Trophoblast cell (in vitro differentiated cells and primary cell): ENCODE measurements at regions not wholly inside any gene's neighbourhood (a gene's known extent, or its start where the extent isn't known, plus 50 kb on each side); places are given as distances from the start of the nearest gene placed in this dataset.

ENCODE experiments used
- DNase-seq, 2 donors: peaks; one replicate each; pipeline ENCODE4 v3.0.0-alpha.2; 2016
- H2AFZ ChIP-seq: 2 replicates; pipeline ENCODE4 v1.6.1; 2013; ENCODE audit warnings: low read length, moderate library complexity, mild to moderate bottlenecking; ENCODE audit not compliant: insufficient read depth, poor library complexity
- H2AK5ac ChIP-seq: 2 replicates; pipeline ENCODE4 v1.6.1; 2013; ENCODE audit warnings: mild to moderate bottlenecking, low read length
- H2BK120ac ChIP-seq: 2 replicates; pipeline ENCODE4 v1.6.1; 2013; ENCODE audit warnings: low read length, mild to moderate bottlenecking, moderate library complexity; ENCODE audit not compliant: insufficient read depth, poor library complexity
- H2BK12ac ChIP-seq: 2 replicates; pipeline ENCODE4 v1.6.1; 2013; ENCODE audit warnings: mild to moderate bottlenecking, low read length, moderate library complexity
- H2BK5ac ChIP-seq: 2 replicates; pipeline ENCODE4 v1.6.1; 2013; ENCODE audit warnings: low read length, low read depth, moderate library complexity, mild to moderate bottlenecking; ENCODE audit not compliant: poor library complexity
- H3K14ac ChIP-seq: 2 replicates; pipeline ENCODE4 v1.6.1; 2013; ENCODE audit warnings: mild to moderate bottlenecking, low read length
- H3K18ac ChIP-seq: 2 replicates; pipeline ENCODE4 v1.6.1; 2013; ENCODE audit warnings: mild to moderate bottlenecking, low read length
- H3K23ac ChIP-seq: 2 replicates; pipeline ENCODE4 v1.6.1; 2013; ENCODE audit warnings: low read length
- H3K27ac ChIP-seq: 2 replicates; pipeline ENCODE4 v1.5.1; 2013; ENCODE audit warnings: low read depth, mild to moderate bottlenecking, inconsistent platforms, low read length, moderate library complexity
- H3K27me3 ChIP-seq: 2 replicates; pipeline ENCODE4 v1.6.1; 2013; ENCODE audit warnings: inconsistent platforms, mild to moderate bottlenecking, low read length, moderate library complexity; ENCODE audit not compliant: insufficient read depth
- H3K36me3 ChIP-seq, 2 experiments: 1 replicate in 1 of 2; 2 replicates in 1 of 2; pipeline ENCODE4 v1.6.1; 2013; ENCODE audit warnings: low read length in 2 of 2, mild to moderate bottlenecking in 2 of 2, moderate library complexity in 1 of 2; ENCODE audit not compliant: insufficient read depth in 2 of 2, control insufficient read depth in 1 of 2
- H3K4ac ChIP-seq: 2 replicates; pipeline ENCODE4 v1.6.1; 2013; ENCODE audit warnings: low read depth, mild to moderate bottlenecking, low read length, moderate library complexity
- H3K4me1 ChIP-seq, 2 experiments: 1 replicate in 1 of 2; 2 replicates in 1 of 2; pipeline ENCODE4 v1.6.1; 2013; ENCODE audit warnings: low read length in 2 of 2, mild to moderate bottlenecking in 2 of 2, moderate library complexity in 1 of 2; ENCODE audit not compliant: insufficient read depth in 2 of 2, control insufficient read depth in 1 of 2
- H3K4me2 ChIP-seq: 2 replicates; pipeline ENCODE4 v1.6.1; 2013; ENCODE audit warnings: inconsistent platforms, mild to moderate bottlenecking, low read length, moderate library complexity
- H3K4me3 ChIP-seq: 2 replicates; pipeline ENCODE4 v1.5.1; 2013; ENCODE audit warnings: mild to moderate bottlenecking, low read depth, low read length, inconsistent platforms
- H3K79me1 ChIP-seq: one replicate; pipeline ENCODE4 v1.6.1; 2013; ENCODE audit warnings: low read length
- H3K79me2 ChIP-seq: 2 replicates; pipeline ENCODE4 v1.6.1; 2013; ENCODE audit warnings: low read length, mild to moderate bottlenecking; ENCODE audit not compliant: control insufficient read depth, insufficient read depth, poor library complexity
- H3K9ac ChIP-seq: 2 replicates; pipeline ENCODE4 v1.6.1; 2013; ENCODE audit warnings: mild to moderate bottlenecking, low read length
- H3K9me3 ChIP-seq: 2 replicates; pipeline ENCODE4 v1.6.1; 2013; ENCODE audit warnings: low read depth, mild to moderate bottlenecking, control low read depth, inconsistent platforms, low read length; ENCODE audit not compliant: insufficient read depth
- H4K12ac ChIP-seq: 2 replicates; pipeline ENCODE4 v1.6.1; 2013; ENCODE audit warnings: low read depth, mild to moderate bottlenecking, low read length, moderate library complexity
- H4K8ac ChIP-seq: 2 replicates; pipeline ENCODE4 v1.6.1; 2013; ENCODE audit warnings: low read depth, mild to moderate bottlenecking, low read length, moderate library complexity
- H4K91ac ChIP-seq: one replicate; pipeline ENCODE4 v1.6.1; 2013; ENCODE audit warnings: low read depth, mild to moderate bottlenecking, low read length, moderate library complexity
- WGBS: extraction: QIAGEN DNeasy Blood & Tissue Kit; methylation state at CpG from one replicate; pipeline ENCODE4 v1.1.7; 2013; ENCODE audit warnings: missing lambda C conversion rate; ENCODE audit not compliant: insufficient read length, insufficient coverage; ENCODE audit errors: extremely low coverage; 5-methylcytosine and 5-hydroxymethylcytosine counted together

DNA sequence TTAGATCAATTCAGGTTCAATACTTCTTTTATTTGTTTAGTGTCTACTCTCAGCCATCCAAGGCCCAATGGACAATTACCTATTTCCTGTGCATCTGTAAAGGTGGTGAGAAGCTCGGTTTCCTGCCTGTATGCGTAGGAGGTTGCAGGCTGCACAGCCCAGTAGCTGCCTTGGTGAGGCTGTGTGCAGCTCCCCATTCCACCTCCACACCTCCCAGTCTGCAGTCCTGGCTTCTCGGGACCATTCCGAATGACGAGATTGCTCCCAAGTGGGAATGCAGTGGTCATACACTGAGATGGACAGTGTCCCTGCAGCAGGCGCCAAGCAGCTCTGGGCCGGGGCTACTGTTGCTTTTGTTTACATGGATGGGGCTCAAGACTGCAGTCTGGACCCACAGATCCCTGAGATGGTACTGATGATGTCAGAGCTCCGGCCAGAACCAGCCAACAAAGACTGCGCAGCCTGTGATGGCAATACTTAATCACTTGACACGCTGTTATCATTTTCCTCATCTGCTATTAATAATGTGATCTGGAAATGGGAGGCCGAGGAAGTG is 206.1 kb upstream of the IRX1 start:
- Histone ChIP-seq H3K9ac (no peak overlapping the region), H3K14ac (no peak overlapping the region), H3K23ac (no peak overlapping the region), H3K18ac (no peak overlapping the region), H3K27ac (no peak overlapping the region), H3K79me1 (no peaks in the 10 kb centered on the region), H3K9me3 (no peaks in the 10 kb centered on the region), H3K4me3 (no peak overlapping the region), H3K4me1 (no peaks in the 10 kb centered on the region), H3K79me2 (no peaks in the 10 kb centered on the region), H4K91ac (no peak overlapping the region), H2BK120ac (no peak overlapping the region), H4K12ac (no peak overlapping the region), H3K4me2 (no peak overlapping the region), H4K8ac (no peak overlapping the region), H3K27me3 (no peaks in the 10 kb centered on the region), H2AFZ (no peak overlapping the region), H2AK5ac (no peak overlapping the region), H3K4ac (no peak overlapping the region), H3K36me3 (no peaks in the 10 kb centered on the region), H2BK5ac (no peak overlapping the region), H2BK12ac (no peak overlapping the region)
- DNase-seq = no peak
- no CpG with 5 or more reads among the region's 11 CpGs for WGBS

DNA sequence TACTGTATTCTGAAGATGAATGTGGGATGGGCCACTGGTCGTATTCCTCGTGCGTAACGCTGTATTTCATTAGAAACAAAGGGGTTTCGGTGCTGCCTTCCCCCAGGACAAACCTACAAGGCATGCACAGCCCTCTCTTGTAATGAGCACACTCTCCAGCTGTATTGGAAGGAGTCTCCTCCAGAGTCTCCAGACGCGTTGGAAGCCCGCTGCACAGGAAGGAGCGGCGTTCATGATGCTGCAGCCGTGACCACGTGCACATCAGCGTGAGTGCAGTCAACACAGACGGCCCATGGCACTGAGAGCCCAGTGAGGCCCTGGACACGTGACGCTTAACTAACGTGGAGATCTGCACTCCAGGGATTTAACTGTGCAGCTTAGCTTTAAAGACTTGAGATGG is 209.0 kb upstream of the IRX1 start:
- no peak overlapping the region for H3K4me2 ChIP-seq
- H3K36me3 ChIP-seq = no peaks in the 10 kb centered on the region
- no peak overlapping the region for H3K27ac ChIP-seq
- DNase-seq = no peak
- H2AFZ ChIP-seq = no peak overlapping the region
- H3K79me1 ChIP-seq = no peaks in the 10 kb centered on the region
- H2BK5ac ChIP-seq = no peak overlapping the region
- no peak overlapping the region for H2AK5ac ChIP-seq
- no peak overlapping the region for H4K12ac ChIP-seq
- H3K4me1 ChIP-seq = no peaks in the 10 kb centered on the region
- H3K9me3 ChIP-seq = peaks cover 2% of the 10 kb centered on the region
- WGBS = no CpG with 5 or more reads among the region's 17 CpGs
- no peak overlapping the region for H4K8ac ChIP-seq
- no peaks in the 10 kb centered on the region for H3K79me2 ChIP-seq
- no peak overlapping the region for H2BK120ac ChIP-seq
- H3K27me3 ChIP-seq = no peaks in the 10 kb centered on the region
- no peak overlapping the region for H3K4ac ChIP-seq
- H3K14ac ChIP-seq = no peak overlapping the region
- no peak overlapping the region for H3K23ac ChIP-seq
- H2BK12ac ChIP-seq = no peak overlapping the region
- no peak overlapping the region for H4K91ac ChIP-seq
- H3K18ac ChIP-seq = no peak overlapping the region
- H3K4me3 ChIP-seq = no peak overlapping the region
- no peak overlapping the region for H3K9ac ChIP-seq

DNA sequence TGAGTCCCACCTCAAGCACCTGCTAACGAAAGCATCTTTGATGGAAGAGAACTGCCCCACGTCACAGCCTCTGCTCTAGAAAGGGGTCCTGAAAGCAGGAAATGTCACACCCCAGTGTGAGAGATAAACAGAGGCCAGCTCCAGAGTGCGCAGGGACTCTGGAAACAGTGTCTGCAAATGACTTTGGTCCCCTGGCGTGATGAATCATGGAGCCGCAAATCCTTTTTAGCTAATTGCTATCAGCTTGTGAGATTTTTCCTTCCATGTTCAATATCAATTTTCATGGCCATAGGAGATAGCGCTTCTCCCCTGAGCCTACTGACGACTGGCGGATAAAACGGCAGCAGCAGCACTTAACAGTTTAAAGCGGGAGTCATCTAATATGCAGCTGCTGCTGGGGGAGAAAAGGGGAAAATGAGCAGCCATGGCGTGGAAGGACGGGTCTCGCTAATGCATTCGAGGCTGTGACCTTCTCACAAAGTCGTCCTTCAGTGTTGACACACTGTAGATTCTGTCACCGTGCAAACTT is 209.6 kb upstream of the IRX1 start:
- H3K4ac ChIP-seq = no peak overlapping the region
- H3K4me2 ChIP-seq = no peak overlapping the region
- no peak overlapping the region for H4K91ac ChIP-seq
- H2BK5ac ChIP-seq = no peak overlapping the region
- no peak overlapping the region for H4K8ac ChIP-seq
- no peak overlapping the region for H3K4me3 ChIP-seq
- no peak overlapping the region for H3K23ac ChIP-seq
- no peak overlapping the region for H2BK12ac ChIP-seq
- no peak overlapping the region for H3K27ac ChIP-seq
- no peak overlapping the region for H2BK120ac ChIP-seq
- peaks cover 2% of the 10 kb centered on the region for H3K9me3 ChIP-seq
- H3K14ac ChIP-seq = no peak overlapping the region
- no peak overlapping the region for H2AFZ ChIP-seq
- no peaks in the 10 kb centered on the region for H3K27me3 ChIP-seq
- H3K36me3 ChIP-seq = no peaks in the 10 kb centered on the region
- no peaks in the 10 kb centered on the region for H3K4me1 ChIP-seq
- H3K18ac ChIP-seq = no peak overlapping the region
- no peaks in the 10 kb centered on the region for H3K79me1 ChIP-seq
- H4K12ac ChIP-seq = no peak overlapping the region
- no CpG with 5 or more reads among the region's 16 CpGs for WGBS
- no peaks in the 10 kb centered on the region for H3K79me2 ChIP-seq
- DNase-seq = no peak
- no peak overlapping the region for H2AK5ac ChIP-seq
- no peak overlapping the region for H3K9ac ChIP-seq

DNA sequence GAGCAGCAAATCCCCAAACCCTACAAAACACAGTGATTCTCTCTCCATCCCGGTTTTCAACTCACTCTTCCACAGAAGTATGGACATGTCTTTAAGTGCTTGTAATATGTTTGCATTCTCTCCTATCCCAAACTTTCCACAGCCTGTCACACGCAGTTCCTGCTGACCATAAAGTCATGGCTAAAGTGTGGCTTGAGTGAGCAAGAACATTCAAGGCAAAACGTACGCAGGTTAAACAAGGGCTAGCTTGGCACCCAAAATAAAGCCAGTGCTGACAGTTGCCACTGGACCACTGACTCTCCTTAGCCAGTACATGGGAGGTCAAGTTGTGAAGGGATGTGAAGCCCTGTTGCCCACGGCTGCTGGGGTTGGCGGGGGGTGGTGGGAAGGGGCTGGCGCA is 211.1 kb upstream of the IRX1 start:
- H4K8ac ChIP-seq = no peak overlapping the region
- no peaks in the 10 kb centered on the region for H3K36me3 ChIP-seq
- no peaks in the 10 kb centered on the region for H3K4me1 ChIP-seq
- peaks cover 2% of the 10 kb centered on the region for H3K9me3 ChIP-seq
- no CpG with 5 or more reads among the region's 7 CpGs for WGBS
- H4K12ac ChIP-seq = no peak overlapping the region
- H3K14ac ChIP-seq = no peak overlapping the region
- H3K27me3 ChIP-seq = no peaks in the 10 kb centered on the region
- no peak overlapping the region for H3K4ac ChIP-seq
- no peak overlapping the region for H2BK120ac ChIP-seq
- H3K4me3 ChIP-seq = no peak overlapping the region
- H2AK5ac ChIP-seq = no peak overlapping the region
- no peaks in the 10 kb centered on the region for H3K79me1 ChIP-seq
- no peak overlapping the region for H4K91ac ChIP-seq
- H3K9ac ChIP-seq = no peak overlapping the region
- no peaks in the 10 kb centered on the region for H3K79me2 ChIP-seq
- H3K4me2 ChIP-seq = no peak overlapping the region
- no peak overlapping the region for H2AFZ ChIP-seq
- no peak overlapping the region for H2BK12ac ChIP-seq
- DNase-seq = no peak
- H3K23ac ChIP-seq = no peak overlapping the region
- H3K27ac ChIP-seq = no peak overlapping the region
- H3K18ac ChIP-seq = no peak overlapping the region
- H2BK5ac ChIP-seq = no peak overlapping the region
